BJ (cell line): ENCODE measurements at regions not wholly inside any gene's neighbourhood (a gene's known extent, or its start where the extent isn't known, plus 50 kb on each side); places are given as distances from the start of the nearest gene placed in this dataset.

ENCODE experiments used
- CTCF ChIA-PET: fragments of 350-600 bp; formaldehyde crosslinking; extraction: SDS; loops from one replicate; lab custom pipeline; 2021; ENCODE audit warnings: antibody characterized with exemption, inconsistent platforms; lab: Yijun Ruan, JAX
- POLR2A ChIA-PET: fragments of 300-600 bp; sonication (Branson Sonifier 250); formaldehyde crosslinking; extraction: SDS; loops from one replicate; lab custom pipeline; 2021; ENCODE audit warnings: antibody characterized with exemption; lab: Charles Lee
- DNase-seq: peaks from one replicate; pipeline ENCODE4 v3.0.0-alpha.2; 2011; ENCODE audit warnings: low read depth
- H3K27me3 ChIP-seq: 2 replicates; pipeline ENCODE4 v1.6.0; 2011; ENCODE audit warnings: low read length; ENCODE audit not compliant: control insufficient read depth, insufficient read depth
- H3K36me3 ChIP-seq: 2 replicates; pipeline ENCODE4 v1.5.1; 2011; ENCODE audit warnings: low read length; ENCODE audit not compliant: control insufficient read depth, insufficient read depth
- H3K4me3 ChIP-seq: 2 replicates; pipeline ENCODE4 v1.5.1; 2011; ENCODE audit warnings: low read depth, mild to moderate bottlenecking, control low read depth, low read length
- TF ChIP-seq, protein P1 (sequence below): IDR thresholded peaks from 2 replicates; pipeline ENCODE4 v1.5.1; 2011; ENCODE audit warnings: low read depth, mild to moderate bottlenecking, control low read depth, inconsistent platforms, low read length, moderate library complexity; ENCODE audit not compliant: insufficient read depth

DNA sequence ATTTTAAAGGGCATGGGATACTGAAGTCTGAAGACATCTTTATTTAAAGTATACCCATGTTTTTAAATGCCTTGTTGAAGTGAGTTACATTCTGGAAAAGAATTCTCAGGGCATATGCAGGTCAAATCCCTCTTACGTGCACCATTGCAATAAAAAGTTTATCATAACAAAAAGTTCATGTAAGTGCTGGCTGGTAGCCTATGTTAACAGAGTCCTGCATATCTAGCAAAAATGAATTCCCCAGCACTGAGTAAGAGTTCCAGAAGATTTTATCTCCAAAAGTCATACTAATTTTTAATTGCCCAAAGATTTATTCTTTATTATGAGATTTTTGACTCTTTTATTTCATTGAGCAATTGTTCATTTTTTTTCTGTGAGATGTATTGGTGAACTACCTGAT lies 104.7 kb upstream of the ROBO1 start:
- Histone ChIP-seq H3K36me3 (no peaks in the 10 kb centered on the region), H3K27me3 (no peaks in the 10 kb centered on the region), H3K4me3 (no peak overlapping the region)
- peak; percentile 84 for DNase-seq
- ChIA-PET POLR2A (no interaction called here), CTCF (no interaction called here)
- TF ChIP-seq, protein P1, sequence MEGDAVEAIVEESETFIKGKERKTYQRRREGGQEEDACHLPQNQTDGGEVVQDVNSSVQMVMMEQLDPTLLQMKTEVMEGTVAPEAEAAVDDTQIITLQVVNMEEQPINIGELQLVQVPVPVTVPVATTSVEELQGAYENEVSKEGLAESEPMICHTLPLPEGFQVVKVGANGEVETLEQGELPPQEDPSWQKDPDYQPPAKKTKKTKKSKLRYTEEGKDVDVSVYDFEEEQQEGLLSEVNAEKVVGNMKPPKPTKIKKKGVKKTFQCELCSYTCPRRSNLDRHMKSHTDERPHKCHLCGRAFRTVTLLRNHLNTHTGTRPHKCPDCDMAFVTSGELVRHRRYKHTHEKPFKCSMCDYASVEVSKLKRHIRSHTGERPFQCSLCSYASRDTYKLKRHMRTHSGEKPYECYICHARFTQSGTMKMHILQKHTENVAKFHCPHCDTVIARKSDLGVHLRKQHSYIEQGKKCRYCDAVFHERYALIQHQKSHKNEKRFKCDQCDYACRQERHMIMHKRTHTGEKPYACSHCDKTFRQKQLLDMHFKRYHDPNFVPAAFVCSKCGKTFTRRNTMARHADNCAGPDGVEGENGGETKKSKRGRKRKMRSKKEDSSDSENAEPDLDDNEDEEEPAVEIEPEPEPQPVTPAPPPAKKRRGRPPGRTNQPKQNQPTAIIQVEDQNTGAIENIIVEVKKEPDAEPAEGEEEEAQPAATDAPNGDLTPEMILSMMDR = no peak

GRCh38 chr3:79871656-79872055 lies 103.9 kb upstream of the ROBO1 start:
- Histone ChIP-seq H3K27me3 (no peaks in the 10 kb centered on the region), H3K4me3 (no peak overlapping the region), H3K36me3 (no peaks in the 10 kb centered on the region)
- TF ChIP-seq, protein P1 = no peak
- no peak for DNase-seq
- ChIA-PET CTCF (no interaction called here), POLR2A (no interaction called here)

DNA sequence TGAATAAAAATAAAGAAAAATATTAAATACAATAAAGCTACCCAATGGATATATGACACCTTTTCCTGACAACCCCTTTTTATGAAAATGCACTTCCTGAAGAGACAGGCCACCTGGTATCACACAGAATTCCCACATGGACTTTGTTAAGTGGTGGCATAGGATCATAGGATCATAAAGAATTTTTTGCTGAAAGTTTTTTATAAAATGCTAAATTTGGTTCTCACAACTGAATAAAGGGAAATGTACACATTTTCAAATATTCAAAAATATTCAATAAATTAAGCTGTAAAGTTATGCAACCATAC lies 102.5 kb upstream of the ROBO1 start:
- Histone ChIP-seq H3K36me3 (no peaks in the 10 kb centered on the region), H3K4me3 (no peak overlapping the region), H3K27me3 (no peaks in the 10 kb centered on the region)
- no peak for DNase-seq
- CTCF ChIA-PET = interaction anchor here (0.6 kb wide), 1 partner anchor 7 kb away, joined by 3 read pairs; no protein-coding TSS in a partner anchor
- POLR2A ChIA-PET = no interaction called here
- TF ChIP-seq, protein P1 = no peak

- peak; percentile 10 for DNase-seq
- no peak overlapping the region for H3K4me3 ChIP-seq
- ChIA-PET POLR2A (no interaction called here), CTCF (interaction anchor here (0.6 kb wide), 1 partner anchor 8 kb away, joined by 3 read pairs; no protein-coding TSS in a partner anchor)
- H3K36me3 ChIP-seq = no peaks in the 10 kb centered on the region
- TF ChIP-seq, protein P1 = no peak
- no peaks in the 10 kb centered on the region for H3K27me3 ChIP-seq
These were observed 101.9 kb upstream of the ROBO1 start for GRCh38 chr3:79869461-79870312.

GRCh38 chr3:79866162-79866561 lies 98.4 kb upstream of the ROBO1 start:
- no peak overlapping the region for H3K4me3 ChIP-seq
- CTCF ChIA-PET = no interaction called here

More at GRCh38 chr3:79866162-79866561, 98.4 kb upstream of the ROBO1 start:
- Histone ChIP-seq H3K36me3 (no peaks in the 10 kb centered on the region), H3K27me3 (no peaks in the 10 kb centered on the region)
- TF ChIP-seq, protein P1 = no peak
- DNase-seq = no peak
- POLR2A ChIA-PET = no interaction called here
